SJSA1 (cell line): ENCODE measurements at regions not wholly inside any gene's neighbourhood (a gene's known extent, or its start where the extent isn't known, plus 50 kb on each side); places are given as distances from the start of the nearest gene placed in this dataset.

Experiments used
- DNase-seq, 2 experiments: peaks; one replicate each; pipeline ENCODE4 v3.0.0-alpha.2; 2015 to 2020; ENCODE audit warnings: low spot score in 2 of 2, low read depth in 1 of 2
- H3K27ac ChIP-seq: fragments of 250-450 bp; sonication (Bioruptor Pico); 2 replicates; pipeline ENCODE4 v1.5.1; 2020; ENCODE audit warnings: mild to moderate bottlenecking, moderate library complexity
- H3K27me3 ChIP-seq: fragments of 250-450 bp; sonication (Bioruptor Pico); replicated peaks from 2 replicates; pipeline ENCODE4 v1.5.1; 2020; ENCODE audit warnings: mild to moderate bottlenecking, moderate library complexity
- H3K36me3 ChIP-seq: fragments of 250-450 bp; sonication (Bioruptor Pico); 2 replicates; pipeline ENCODE4 v1.5.1; 2020; ENCODE audit warnings: mild to moderate bottlenecking
- H3K4me1 ChIP-seq: fragments of 250-450 bp; sonication (Bioruptor Pico); replicated peaks from 2 replicates; pipeline ENCODE4 v1.6.1; 2021; ENCODE audit warnings: mild to moderate bottlenecking
- H3K4me3 ChIP-seq: fragments of 250-450 bp; sonication (Bioruptor Pico); 2 replicates; pipeline ENCODE4 v1.5.1; 2020; ENCODE audit warnings: mild to moderate bottlenecking
- H3K9me3 ChIP-seq: fragments of 250-450 bp; sonication (Bioruptor Pico); replicated peaks from 2 replicates; pipeline ENCODE4 v1.5.1; 2020; ENCODE audit warnings: mild to moderate bottlenecking

- no peaks in the 10 kb centered on the region for H3K9me3 ChIP-seq
- no peak overlapping the region for H3K27ac ChIP-seq
These were observed 1238.7 kb downstream of the TBC1D22A start for GRCh38 chr22:48001101-48001500.

GRCh38 chr22:47997612-47998011 is 1235.2 kb downstream of the TBC1D22A start:
- no peaks in the 10 kb centered on the region for H3K4me1 ChIP-seq
- no peak overlapping the region for H3K27ac ChIP-seq
- H3K9me3 ChIP-seq, result no peaks in the 10 kb centered on the region
- DNase-seq, result no peak
- no peaks in the 10 kb centered on the region for H3K36me3 ChIP-seq
- no peak overlapping the region for H3K4me3 ChIP-seq
- H3K27me3 ChIP-seq, result no peaks in the 10 kb centered on the region

More at GRCh38 chr22:48001101-48001500, 1238.7 kb downstream of the TBC1D22A start:
- DNase-seq, result no peak
- Histone ChIP-seq H3K36me3 (no peaks in the 10 kb centered on the region), H3K4me1 (no peaks in the 10 kb centered on the region), H3K27me3 (no peaks in the 10 kb centered on the region), H3K4me3 (no peak overlapping the region)

- no peaks in the 10 kb centered on the region for H3K9me3 ChIP-seq
These were observed 1234.7 kb downstream of the TBC1D22A start for GRCh38 chr22:47997052-47997590.

GRCh38 chr22:47996446-47996857 is 1234.0 kb downstream of the TBC1D22A start:
- H3K27ac ChIP-seq, result no peak overlapping the region
- H3K4me1 ChIP-seq, result no peaks in the 10 kb centered on the region
- DNase-seq, result no peak
- H3K36me3 ChIP-seq, result no peaks in the 10 kb centered on the region
- H3K27me3 ChIP-seq, result no peaks in the 10 kb centered on the region
- H3K4me3 ChIP-seq, result no peak overlapping the region
- H3K9me3 ChIP-seq, result no peaks in the 10 kb centered on the region

More at GRCh38 chr22:47997052-47997590, 1234.7 kb downstream of the TBC1D22A start:
- Histone ChIP-seq H3K4me3 (no peak overlapping the region), H3K36me3 (no peaks in the 10 kb centered on the region), H3K4me1 (no peaks in the 10 kb centered on the region), H3K27ac (no peak overlapping the region), H3K27me3 (no peaks in the 10 kb centered on the region)
- DNase-seq, result no peak

GRCh38 chr22:47995718-47996117 is 1233.3 kb downstream of the TBC1D22A start:
- DNase-seq, result no peak
- Histone ChIP-seq H3K9me3 (no peaks in the 10 kb centered on the region), H3K27ac (no peak overlapping the region), H3K36me3 (no peaks in the 10 kb centered on the region), H3K27me3 (no peaks in the 10 kb centered on the region), H3K4me3 (no peak overlapping the region), H3K4me1 (no peaks in the 10 kb centered on the region)

GRCh38 chr22:47995264-47995627 is 1232.8 kb downstream of the TBC1D22A start:
- no peak for DNase-seq
- no peaks in the 10 kb centered on the region for H3K9me3 ChIP-seq
- no peak overlapping the region for H3K4me3 ChIP-seq
- no peaks in the 10 kb centered on the region for H3K27me3 ChIP-seq
- no peaks in the 10 kb centered on the region for H3K36me3 ChIP-seq
- H3K4me1 ChIP-seq, result no peaks in the 10 kb centered on the region
- no peak overlapping the region for H3K27ac ChIP-seq

- no peaks in the 10 kb centered on the region for H3K9me3 ChIP-seq
These were observed 1232.3 kb downstream of the TBC1D22A start for GRCh38 chr22:47994601-47995263.

GRCh38 chr22:47994045-47994444 is 1231.6 kb downstream of the TBC1D22A start:
- no peak overlapping the region for H3K27ac ChIP-seq
- H3K4me3 ChIP-seq, result no peak overlapping the region
- H3K36me3 ChIP-seq, result no peaks in the 10 kb centered on the region
- H3K9me3 ChIP-seq, result no peaks in the 10 kb centered on the region
- DNase-seq, result no peak
- H3K4me1 ChIP-seq, result no peaks in the 10 kb centered on the region
- H3K27me3 ChIP-seq, result no peaks in the 10 kb centered on the region

More at GRCh38 chr22:47994601-47995263, 1232.3 kb downstream of the TBC1D22A start:
- H3K4me3 ChIP-seq, result no peak overlapping the region
- H3K27ac ChIP-seq, result no peak overlapping the region
- no peaks in the 10 kb centered on the region for H3K27me3 ChIP-seq
- no peak for DNase-seq
- H3K36me3 ChIP-seq, result no peaks in the 10 kb centered on the region
- H3K4me1 ChIP-seq, result no peaks in the 10 kb centered on the region

GRCh38 chr22:47990481-47990880 is 1228.0 kb downstream of the TBC1D22A start:
- no peaks in the 10 kb centered on the region for H3K36me3 ChIP-seq
- H3K4me1 ChIP-seq, result no peaks in the 10 kb centered on the region
- no peak for DNase-seq
- no peak overlapping the region for H3K27ac ChIP-seq
- no peak overlapping the region for H3K4me3 ChIP-seq
- 0 out of 2 replicates have a peak, but pooled peaks cover 2% of the 10 kb centered on the region for H3K9me3 ChIP-seq
- no peaks in the 10 kb centered on the region for H3K27me3 ChIP-seq

GRCh38 chr22:47987885-47988515 is 1225.5 kb downstream of the TBC1D22A start:
- Histone ChIP-seq H3K9me3 (0 out of 2 replicates have a peak, but pooled peaks cover 2% of the 10 kb centered on the region), H3K4me1 (no peaks in the 10 kb centered on the region), H3K36me3 (no peaks in the 10 kb centered on the region), H3K27me3 (no peaks in the 10 kb centered on the region), H3K27ac (no peak overlapping the region), H3K4me3 (no peak overlapping the region)
- no peak for DNase-seq

- DNase-seq, result no peak
- no peak overlapping the region for H3K27ac ChIP-seq
- peaks cover 2% of the 10 kb centered on the region; the same call in 1 of the 2 replicates for H3K9me3 ChIP-seq
- H3K4me3 ChIP-seq, result no peak overlapping the region
- H3K36me3 ChIP-seq, result no peaks in the 10 kb centered on the region
- H3K27me3 ChIP-seq, result no peaks in the 10 kb centered on the region
- no peaks in the 10 kb centered on the region for H3K4me1 ChIP-seq
These were observed 1213.8 kb downstream of the TBC1D22A start for GRCh38 chr22:47976219-47976618.

GRCh38 chr22:47967831-47968230 is 1205.4 kb downstream of the TBC1D22A start:
- no peaks in the 10 kb centered on the region for H3K36me3 ChIP-seq
- H3K4me1 ChIP-seq, result no peaks in the 10 kb centered on the region
- H3K4me3 ChIP-seq, result no peak overlapping the region
- no peak for DNase-seq
- H3K9me3 ChIP-seq, result no peaks in the 10 kb centered on the region
- no peak overlapping the region for H3K27ac ChIP-seq
- H3K27me3 ChIP-seq, result no peaks in the 10 kb centered on the region

GRCh38 chr22:47966316-47966715 is 1203.9 kb downstream of the TBC1D22A start:
- H3K9me3 ChIP-seq, result no peaks in the 10 kb centered on the region
- DNase-seq, result no peak
- H3K4me3 ChIP-seq, result no peak overlapping the region
- H3K4me1 ChIP-seq, result no peaks in the 10 kb centered on the region
- no peak overlapping the region for H3K27ac ChIP-seq
- no peaks in the 10 kb centered on the region for H3K36me3 ChIP-seq
- H3K27me3 ChIP-seq, result no peaks in the 10 kb centered on the region

- no peak overlapping the region for H3K27ac ChIP-seq
- H3K9me3 ChIP-seq, result no peaks in the 10 kb centered on the region
- DNase-seq, result no peak
These were observed 1203.4 kb downstream of the TBC1D22A start for GRCh38 chr22:47965896-47966295.

More at GRCh38 chr22:47965896-47966295, 1203.4 kb downstream of the TBC1D22A start:
- H3K4me1 ChIP-seq, result no peaks in the 10 kb centered on the region
- no peak overlapping the region for H3K4me3 ChIP-seq
- H3K27me3 ChIP-seq, result no peaks in the 10 kb centered on the region
- H3K36me3 ChIP-seq, result no peaks in the 10 kb centered on the region
